A673 (cell line): ENCODE measurements at regions not wholly inside any gene's neighbourhood (a gene's known extent, or its start where the extent isn't known, plus 50 kb on each side); places are given as distances from the start of the nearest gene placed in this dataset.
"Not testable (repeated sequence)": the region's sequence is repeated elsewhere in the genome, so short reads cannot be mapped to it uniquely, and the experiment has no call there.

Source experiments
- BruUV-seq: library from RNA; stranded (reverse); fragments of 400-500 nt; replicated peaks from 2 replicates; lab custom pipeline; 2021; lab: Mats Ljungman, UMichigan
- CTCF ChIA-PET: fragments of 300-600 bp; sonication (Branson Sonifier 250); formaldehyde crosslinking; loops from one replicate; lab custom pipeline; 2022; ENCODE audit warnings: antibody characterized with exemption; lab: Charles Lee
- POLR2A ChIA-PET: fragments of 300-600 bp; sonication (Branson Sonifier 250); formaldehyde crosslinking; loops from one replicate; lab custom pipeline; 2022; ENCODE audit warnings: antibody characterized with exemption; ENCODE audit not compliant: low non-redundant PET; lab: Charles Lee
- DNase-seq: peaks from one replicate; pipeline ENCODE4 v3.0.0-alpha.2; 2015; ENCODE audit warnings: low spot score
- H3K27ac ChIP-seq: fragments of 200-600 bp; sonication (generic); 2 replicates; pipeline ENCODE4 v1.5.1; 2016; ENCODE audit warnings: mixed run types, low read depth, mild to moderate bottlenecking, mixed read lengths, antibody characterized with exemption, low read length; ENCODE audit not compliant: poor library complexity, severe bottlenecking
- H3K27me3 ChIP-seq: fragments of 200-600 bp; sonication (generic); replicated peaks from 2 replicates; pipeline ENCODE4 v1.6.1; 2017; ENCODE audit warnings: mixed run types, low read depth, mild to moderate bottlenecking, mixed read lengths, antibody characterized with exemption, low read length; ENCODE audit not compliant: insufficient read depth, poor library complexity
- H3K36me3 ChIP-seq: fragments of 200-600 bp; sonication (generic); 2 replicates; pipeline ENCODE4 v1.6.1; 2016; ENCODE audit warnings: mixed run types, mild to moderate bottlenecking, mixed read lengths, antibody characterized with exemption, low read length; ENCODE audit not compliant: insufficient read depth, poor library complexity, severe bottlenecking
- H3K4me1 ChIP-seq: fragments of 200-600 bp; sonication (generic); 2 replicates; pipeline ENCODE4 v1.6.1; 2017; ENCODE audit warnings: mixed run types, mild to moderate bottlenecking, mixed read lengths, antibody characterized with exemption, low read length; ENCODE audit not compliant: insufficient read depth, poor library complexity, severe bottlenecking
- H3K4me3 ChIP-seq: fragments of 200-600 bp; sonication (generic); 2 replicates; pipeline ENCODE4 v1.5.1; 2016; ENCODE audit warnings: low read depth, mixed run types, mild to moderate bottlenecking, mixed read lengths, low read length; ENCODE audit not compliant: poor library complexity, severe bottlenecking
- H3K9me3 ChIP-seq: fragments of 200-600 bp; sonication (generic); 2 replicates; pipeline ENCODE4 v1.6.1; 2016; ENCODE audit warnings: mixed run types, low read depth, mild to moderate bottlenecking, mixed read lengths, antibody characterized with exemption, low read length; ENCODE audit not compliant: poor library complexity, severe bottlenecking
- CTCF ChIP-seq: fragments of 300-800, 200-600 bp; sonication (generic); conservative IDR thresholded peaks from 2 replicates; pipeline ENCODE4 v1.5.1; 2017; ENCODE audit warnings: low read depth, mild to moderate bottlenecking, antibody characterized with exemption, low read length, moderate library complexity, mixed read lengths
- EZH2 ChIP-seq: fragments of 200-600 bp; sonication (generic); IDR thresholded peaks from 2 replicates; pipeline ENCODE4 v1.6.1; 2017; ENCODE audit warnings: borderline replicate concordance, low read depth, mild to moderate bottlenecking, mixed read lengths, antibody characterized with exemption, low read length; ENCODE audit not compliant: poor library complexity, severe bottlenecking
- intact Hi-C: fragments of 100-400 bp; cut with micrococcal nuclease; formaldehyde crosslinking; loops from one replicate; pipeline ENCODE4 v1.10.0; 2022; ENCODE audit not compliant: unreplicated experiment

- DNase-seq: no peak
- Histone ChIP-seq H3K9me3 (no peaks in the 10 kb centered on the region), H3K27ac (no peak overlapping the region), H3K4me1 (no peaks in the 10 kb centered on the region), H3K36me3 (no peaks in the 10 kb centered on the region), H3K4me3 (no peak overlapping the region), H3K27me3 (no peaks in the 10 kb centered on the region)
- POLR2A ChIA-PET: no interaction called here
- CTCF ChIA-PET: no interaction called here
- intact Hi-C loops: no loop called here
- BruUV-seq: no TSS peak
- TF ChIP-seq CTCF (no peak), EZH2 (no peak)
Observed at GRCh38 chr7:106750773-106751172, 89.8 kb upstream of the CCDC71L start.

- no peak for TF ChIP-seq CTCF
- no peak for TF ChIP-seq EZH2
Observed at GRCh38 chr7:106752367-106752766, 91.4 kb upstream of the CCDC71L start.

GRCh38 chr7:106755024-106755423, 94.1 kb upstream of the CCDC71L start:
- POLR2A ChIA-PET, BruUV-seq, H3K36me3 ChIP-seq: not testable (repeated sequence)

More at GRCh38 chr7:106752367-106752766, 91.4 kb upstream of the CCDC71L start:
- Histone ChIP-seq H3K9me3 (no peaks in the 10 kb centered on the region), H3K36me3 (no peaks in the 10 kb centered on the region), H3K27ac (no peak overlapping the region), H3K27me3 (no peaks in the 10 kb centered on the region), H3K4me3 (no peak overlapping the region), H3K4me1 (peaks cover under 1% of the 10 kb centered on the region)
- intact Hi-C loops: no loop called here
- CTCF ChIA-PET: no interaction called here
- POLR2A ChIA-PET: no interaction called here
- DNase-seq: no peak
- no TSS peak for BruUV-seq

GRCh38 chr7:106755641-106756040, 94.7 kb upstream of the CCDC71L start:
- H3K36me3 ChIP-seq: no peaks in the 10 kb centered on the region

More at GRCh38 chr7:106755024-106755423, 94.1 kb upstream of the CCDC71L start:
- CTCF ChIA-PET, intact Hi-C loops, DNase-seq, H3K9me3 ChIP-seq, H3K4me3 ChIP-seq, H3K27ac ChIP-seq, H3K4me1 ChIP-seq, H3K27me3 ChIP-seq: not testable (repeated sequence)

More at GRCh38 chr7:106755641-106756040, 94.7 kb upstream of the CCDC71L start:
- POLR2A ChIA-PET: no interaction called here
- H3K4me1 ChIP-seq: peaks cover 8% of the 10 kb centered on the region
- no TSS peak for BruUV-seq
- CTCF ChIA-PET: no interaction called here
- H3K27ac ChIP-seq: no peak overlapping the region
- H3K4me3 ChIP-seq: no peak overlapping the region
- H3K27me3 ChIP-seq: no peaks in the 10 kb centered on the region
- intact Hi-C loops: no loop called here
- TF ChIP-seq CTCF (no peak), EZH2 (no peak)
- no peak for DNase-seq
- H3K9me3 ChIP-seq: no peaks in the 10 kb centered on the region
